Retinal pigment epithelial cell (primary cell): ENCODE measurements at regions not wholly inside any gene's neighbourhood (a gene's known extent, or its start where the extent isn't known, plus 50 kb on each side); places are given as distances from the start of the nearest gene placed in this dataset.

Source experiments
- DNase-seq: peaks from one replicate; pipeline ENCODE4 v3.0.0-alpha.2; 2010; ENCODE audit warnings: low read depth
- H3K4me3 ChIP-seq: 2 replicates; pipeline ENCODE4 v1.5.1; 2011; ENCODE audit warnings: mild to moderate bottlenecking, low read length, control low read depth, moderate library complexity
- CTCF ChIP-seq: conservative IDR thresholded peaks from 2 replicates; pipeline ENCODE4 v1.5.1; 2011; ENCODE audit warnings: low read depth, low read length, control low read depth, inconsistent platforms

GRCh38 chr2:2613279-2614199 lies 282.5 kb upstream of the MYT1L start:
- peak overlapping the region; percentile 41 for H3K4me3 ChIP-seq
- DNase-seq = peak; percentile 65
- no peak for TF ChIP-seq CTCF

GRCh38 chr2:2610751-2611150 lies 279.7 kb upstream of the MYT1L start:
- DNase-seq = no peak
- no peak for TF ChIP-seq CTCF
- no peak overlapping the region for H3K4me3 ChIP-seq

GRCh38 chr2:2600366-2600765 lies 269.3 kb upstream of the MYT1L start:
- no peak for DNase-seq
- no peak overlapping the region for H3K4me3 ChIP-seq
- no peak for TF ChIP-seq CTCF

- TF ChIP-seq CTCF = no peak
- H3K4me3 ChIP-seq = no peak overlapping the region
- DNase-seq = no peak
Measured at GRCh38 chr2:2599441-2599840, 268.4 kb upstream of the MYT1L start.

- no peak for TF ChIP-seq CTCF
- no peak for DNase-seq
Measured at GRCh38 chr2:2597712-2598111, 266.6 kb upstream of the MYT1L start.

GRCh38 chr2:2591542-2591940 lies 260.5 kb upstream of the MYT1L start:
- no peak for DNase-seq
- H3K4me3 ChIP-seq = no peak overlapping the region
- TF ChIP-seq CTCF = no peak

More at GRCh38 chr2:2597712-2598111, 266.6 kb upstream of the MYT1L start:
- H3K4me3 ChIP-seq = no peak overlapping the region

GRCh38 chr2:2590841-2591541 lies 259.9 kb upstream of the MYT1L start:
- TF ChIP-seq CTCF = no peak
- DNase-seq = no peak
- no peak overlapping the region for H3K4me3 ChIP-seq
